ENCODE measurements at regions not wholly inside any gene's neighbourhood (a gene's known extent, or its start where the extent isn't known, plus 50 kb on each side); places are given as distances from the start of the nearest gene placed in this dataset.

DNA sequence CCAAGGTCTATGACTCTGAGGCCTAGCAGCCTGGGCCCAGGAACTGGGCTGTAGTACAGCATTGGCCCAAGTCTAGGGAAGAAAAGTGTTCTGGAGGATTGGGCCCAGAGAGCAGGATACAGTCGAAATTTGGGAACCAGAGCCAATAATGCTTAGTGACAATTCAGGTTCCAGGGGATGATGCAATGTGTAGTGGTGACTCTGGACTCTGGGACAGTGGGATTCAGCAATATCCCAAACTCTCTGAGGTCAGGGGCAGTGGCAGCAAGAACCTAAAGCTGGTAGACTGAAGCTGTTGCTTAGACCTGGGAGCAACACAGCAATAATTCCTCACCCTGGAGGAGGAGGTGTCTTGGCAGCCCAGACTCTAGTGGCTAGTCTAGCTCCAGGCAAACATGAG, 545.5 kb upstream of the ARGLU1 start:
- no peak for ATAC-seq
- TF ChIP-seq OSR1 (CRISPR knock-in tag; IDR thresholded peaks at IDR 0.05) (no peak), ISL1 (CRISPR knock-in tag; IDR thresholded peaks at IDR 0.05) (no peak), TOX (CRISPR knock-in tag; IDR thresholded peaks at IDR 0.05; ENCODE audit: borderline replicate concordance) (no peak), ZNF70 (CRISPR knock-in tag; IDR thresholded peaks at IDR 0.05) (no peak), ESRRG (CRISPR knock-in tag; IDR thresholded peaks at IDR 0.05) (no peak)

DNA sequence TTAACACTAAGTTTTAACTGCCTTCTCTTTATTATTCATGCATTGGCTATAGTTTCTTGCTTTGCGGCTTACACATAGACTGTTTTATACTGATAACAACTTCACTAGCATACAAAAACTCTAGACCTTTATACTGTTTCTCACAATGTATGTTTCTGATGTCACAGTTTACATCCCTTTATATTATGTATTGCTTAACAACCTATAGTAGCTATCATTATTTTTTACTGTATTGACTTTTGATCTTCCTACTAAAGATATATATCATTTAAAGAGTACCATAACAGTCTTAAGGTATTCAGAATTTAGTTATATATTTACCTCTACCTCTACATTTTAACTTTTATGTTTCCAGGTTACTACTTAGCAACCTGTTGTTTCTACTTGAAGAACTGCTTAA, 543.3 kb upstream of the ARGLU1 start:
- TF ChIP-seq ESRRG (CRISPR knock-in tag; IDR thresholded peaks at IDR 0.05) (no peak), TOX (CRISPR knock-in tag; IDR thresholded peaks at IDR 0.05; ENCODE audit: borderline replicate concordance) (no peak), CSDC2 (CRISPR knock-in tag; IDR thresholded peaks at IDR 0.05) (no peak), GLIS3 (CRISPR knock-in tag; IDR thresholded peaks at IDR 0.05) (no peak), TCF4 (CRISPR knock-in tag; IDR thresholded peaks at IDR 0.05; ENCODE audit: borderline replicate concordance) (no peak), ISL1 (CRISPR knock-in tag; IDR thresholded peaks at IDR 0.05) (no peak), ZC3H10 (CRISPR knock-in tag; IDR thresholded peaks at IDR 0.05) (no peak), ZFP3 (CRISPR knock-in tag; IDR thresholded peaks at IDR 0.05) (no peak), ZFP30 (CRISPR knock-in tag; IDR thresholded peaks at IDR 0.05) (no peak), ZNF8 (CRISPR knock-in tag; IDR thresholded peaks at IDR 0.05) (no peak), BACH2 (CRISPR knock-in tag; IDR thresholded peaks at IDR 0.05; ENCODE audit: borderline replicate concordance) (no peak), ZNF70 (CRISPR knock-in tag; IDR thresholded peaks at IDR 0.05) (no peak), ZNF565 (CRISPR knock-in tag; conservative IDR thresholded peaks at IDR 0.05; ENCODE audit: low read depth) (no peak), OSR1 (CRISPR knock-in tag; IDR thresholded peaks at IDR 0.05) (no peak), PPARA (CRISPR knock-in tag; IDR thresholded peaks at IDR 0.05; ENCODE audit: borderline replicate concordance) (no peak)
- TF ChIP-seq, protein P1, sequence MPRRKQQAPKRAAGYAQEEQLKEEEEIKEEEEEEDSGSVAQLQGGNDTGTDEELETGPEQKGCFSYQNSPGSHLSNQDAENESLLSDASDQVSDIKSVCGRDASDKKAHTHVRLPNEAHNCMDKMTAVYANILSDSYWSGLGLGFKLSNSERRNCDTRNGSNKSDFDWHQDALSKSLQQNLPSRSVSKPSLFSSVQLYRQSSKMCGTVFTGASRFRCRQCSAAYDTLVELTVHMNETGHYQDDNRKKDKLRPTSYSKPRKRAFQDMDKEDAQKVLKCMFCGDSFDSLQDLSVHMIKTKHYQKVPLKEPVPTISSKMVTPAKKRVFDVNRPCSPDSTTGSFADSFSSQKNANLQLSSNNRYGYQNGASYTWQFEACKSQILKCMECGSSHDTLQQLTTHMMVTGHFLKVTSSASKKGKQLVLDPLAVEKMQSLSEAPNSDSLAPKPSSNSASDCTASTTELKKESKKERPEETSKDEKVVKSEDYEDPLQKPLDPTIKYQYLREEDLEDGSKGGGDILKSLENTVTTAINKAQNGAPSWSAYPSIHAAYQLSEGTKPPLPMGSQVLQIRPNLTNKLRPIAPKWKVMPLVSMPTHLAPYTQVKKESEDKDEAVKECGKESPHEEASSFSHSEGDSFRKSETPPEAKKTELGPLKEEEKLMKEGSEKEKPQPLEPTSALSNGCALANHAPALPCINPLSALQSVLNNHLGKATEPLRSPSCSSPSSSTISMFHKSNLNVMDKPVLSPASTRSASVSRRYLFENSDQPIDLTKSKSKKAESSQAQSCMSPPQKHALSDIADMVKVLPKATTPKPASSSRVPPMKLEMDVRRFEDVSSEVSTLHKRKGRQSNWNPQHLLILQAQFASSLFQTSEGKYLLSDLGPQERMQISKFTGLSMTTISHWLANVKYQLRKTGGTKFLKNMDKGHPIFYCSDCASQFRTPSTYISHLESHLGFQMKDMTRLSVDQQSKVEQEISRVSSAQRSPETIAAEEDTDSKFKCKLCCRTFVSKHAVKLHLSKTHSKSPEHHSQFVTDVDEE (CRISPR knock-in tag; IDR thresholded peaks at IDR 0.05) = no peak
- TF ChIP-seq, protein P2, sequence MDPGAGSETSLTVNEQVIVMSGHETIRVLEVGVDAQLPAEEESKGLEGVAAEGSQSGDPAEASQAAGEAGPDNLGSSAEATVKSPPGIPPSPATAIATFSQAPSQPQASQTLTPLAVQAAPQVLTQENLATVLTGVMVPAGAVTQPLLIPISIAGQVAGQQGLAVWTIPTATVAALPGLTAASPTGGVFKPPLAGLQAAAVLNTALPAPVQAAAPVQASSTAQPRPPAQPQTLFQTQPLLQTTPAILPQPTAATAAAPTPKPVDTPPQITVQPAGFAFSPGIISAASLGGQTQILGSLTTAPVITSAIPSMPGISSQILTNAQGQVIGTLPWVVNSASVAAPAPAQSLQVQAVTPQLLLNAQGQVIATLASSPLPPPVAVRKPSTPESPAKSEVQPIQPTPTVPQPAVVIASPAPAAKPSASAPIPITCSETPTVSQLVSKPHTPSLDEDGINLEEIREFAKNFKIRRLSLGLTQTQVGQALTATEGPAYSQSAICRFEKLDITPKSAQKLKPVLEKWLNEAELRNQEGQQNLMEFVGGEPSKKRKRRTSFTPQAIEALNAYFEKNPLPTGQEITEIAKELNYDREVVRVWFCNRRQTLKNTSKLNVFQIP (CRISPR knock-in tag; IDR thresholded peaks at IDR 0.05; ENCODE audit: borderline replicate concordance, low read depth) = no peak
- TF ChIP-seq, protein P3, sequence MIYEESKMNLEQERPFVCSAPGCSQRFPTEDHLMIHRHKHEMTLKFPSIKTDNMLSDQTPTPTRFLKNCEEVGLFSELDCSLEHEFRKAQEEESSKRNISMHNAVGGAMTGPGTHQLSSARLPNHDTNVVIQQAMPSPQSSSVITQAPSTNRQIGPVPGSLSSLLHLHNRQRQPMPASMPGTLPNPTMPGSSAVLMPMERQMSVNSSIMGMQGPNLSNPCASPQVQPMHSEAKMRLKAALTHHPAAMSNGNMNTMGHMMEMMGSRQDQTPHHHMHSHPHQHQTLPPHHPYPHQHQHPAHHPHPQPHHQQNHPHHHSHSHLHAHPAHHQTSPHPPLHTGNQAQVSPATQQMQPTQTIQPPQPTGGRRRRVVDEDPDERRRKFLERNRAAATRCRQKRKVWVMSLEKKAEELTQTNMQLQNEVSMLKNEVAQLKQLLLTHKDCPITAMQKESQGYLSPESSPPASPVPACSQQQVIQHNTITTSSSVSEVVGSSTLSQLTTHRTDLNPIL (CRISPR knock-in tag; IDR thresholded peaks at IDR 0.05; ENCODE audit: low read depth) = no peak
- no peak for ATAC-seq

DNA sequence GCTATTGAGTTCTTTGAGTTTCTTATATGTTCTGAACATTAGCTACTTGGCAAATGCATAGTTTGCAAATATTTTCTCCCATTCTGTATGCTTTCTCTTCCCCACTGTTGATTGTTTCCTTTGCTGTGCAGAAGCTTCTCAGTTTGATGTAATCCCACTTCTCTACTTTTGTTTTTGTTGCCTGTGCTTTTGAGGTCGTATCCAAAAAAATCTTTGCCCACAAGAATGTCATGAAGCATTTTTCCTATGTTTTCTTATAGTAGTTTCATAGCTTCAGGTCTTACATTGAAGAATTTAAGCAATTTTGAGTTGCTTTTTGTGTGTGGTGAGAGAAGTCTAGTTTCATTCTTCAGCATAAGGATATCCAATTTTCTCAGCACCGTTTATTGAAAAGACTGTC, 536.7 kb upstream of the ARGLU1 start:
- TF ChIP-seq ARNTL (CRISPR knock-in tag; IDR thresholded peaks at IDR 0.05; ENCODE audit: borderline replicate concordance, low read depth) (no peak), ZNF70 (CRISPR knock-in tag; IDR thresholded peaks at IDR 0.05) (no peak), ZC3H10 (CRISPR knock-in tag; IDR thresholded peaks at IDR 0.05) (no peak), ZNF8 (CRISPR knock-in tag; IDR thresholded peaks at IDR 0.05) (no peak)
- TF ChIP-seq, protein P4, sequence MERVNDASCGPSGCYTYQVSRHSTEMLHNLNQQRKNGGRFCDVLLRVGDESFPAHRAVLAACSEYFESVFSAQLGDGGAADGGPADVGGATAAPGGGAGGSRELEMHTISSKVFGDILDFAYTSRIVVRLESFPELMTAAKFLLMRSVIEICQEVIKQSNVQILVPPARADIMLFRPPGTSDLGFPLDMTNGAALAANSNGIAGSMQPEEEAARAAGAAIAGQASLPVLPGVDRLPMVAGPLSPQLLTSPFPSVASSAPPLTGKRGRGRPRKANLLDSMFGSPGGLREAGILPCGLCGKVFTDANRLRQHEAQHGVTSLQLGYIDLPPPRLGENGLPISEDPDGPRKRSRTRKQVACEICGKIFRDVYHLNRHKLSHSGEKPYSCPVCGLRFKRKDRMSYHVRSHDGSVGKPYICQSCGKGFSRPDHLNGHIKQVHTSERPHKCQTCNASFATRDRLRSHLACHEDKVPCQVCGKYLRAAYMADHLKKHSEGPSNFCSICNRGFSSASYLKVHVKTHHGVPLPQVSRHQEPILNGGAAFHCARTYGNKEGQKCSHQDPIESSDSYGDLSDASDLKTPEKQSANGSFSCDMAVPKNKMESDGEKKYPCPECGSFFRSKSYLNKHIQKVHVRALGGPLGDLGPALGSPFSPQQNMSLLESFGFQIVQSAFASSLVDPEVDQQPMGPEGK (CRISPR knock-in tag; IDR thresholded peaks at IDR 0.05; ENCODE audit: borderline replicate concordance) = no peak
- TF ChIP-seq, protein P3 (CRISPR knock-in tag; IDR thresholded peaks at IDR 0.05; ENCODE audit: low read depth) = no peak
- no peak for ATAC-seq

DNA sequence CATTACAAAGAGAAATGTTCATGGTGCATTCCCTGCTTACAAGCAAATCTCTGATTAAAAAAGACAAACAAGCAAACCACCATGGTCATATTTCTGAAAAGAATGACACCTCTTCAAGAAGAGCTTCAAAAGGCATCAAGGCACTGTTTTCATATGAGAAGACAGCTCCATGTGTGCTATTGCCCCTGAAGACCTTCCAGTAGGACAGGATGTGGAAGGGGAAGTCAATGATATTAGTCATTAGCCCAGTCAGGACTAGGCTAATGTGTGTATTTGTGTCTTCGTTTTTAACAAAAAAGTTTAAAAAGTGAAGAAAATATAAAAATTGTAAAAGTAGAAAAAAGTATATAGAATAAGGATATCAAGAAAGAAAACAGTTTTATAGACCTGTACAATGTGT, 534.7 kb upstream of the ARGLU1 start:
- ATAC-seq = no peak
- TF ChIP-seq, protein P5, sequence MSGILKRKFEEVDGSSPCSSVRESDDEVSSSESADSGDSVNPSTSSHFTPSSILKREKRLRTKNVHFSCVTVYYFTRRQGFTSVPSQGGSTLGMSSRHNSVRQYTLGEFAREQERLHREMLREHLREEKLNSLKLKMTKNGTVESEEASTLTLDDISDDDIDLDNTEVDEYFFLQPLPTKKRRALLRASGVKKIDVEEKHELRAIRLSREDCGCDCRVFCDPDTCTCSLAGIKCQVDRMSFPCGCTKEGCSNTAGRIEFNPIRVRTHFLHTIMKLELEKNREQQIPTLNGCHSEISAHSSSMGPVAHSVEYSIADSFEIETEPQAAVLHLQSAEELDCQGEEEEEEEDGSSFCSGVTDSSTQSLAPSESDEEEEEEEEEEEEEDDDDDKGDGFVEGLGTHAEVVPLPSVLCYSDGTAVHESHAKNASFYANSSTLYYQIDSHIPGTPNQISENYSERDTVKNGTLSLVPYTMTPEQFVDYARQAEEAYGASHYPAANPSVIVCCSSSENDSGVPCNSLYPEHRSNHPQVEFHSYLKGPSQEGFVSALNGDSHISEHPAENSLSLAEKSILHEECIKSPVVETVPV (CRISPR knock-in tag; IDR thresholded peaks at IDR 0.05) = no peak
- no peak for TF ChIP-seq ESRRG (CRISPR knock-in tag; IDR thresholded peaks at IDR 0.05)
- TF ChIP-seq, protein P3 (CRISPR knock-in tag; IDR thresholded peaks at IDR 0.05; ENCODE audit: low read depth) = no peak
- no peak for TF ChIP-seq ZNF70 (CRISPR knock-in tag; IDR thresholded peaks at IDR 0.05)
- no peak for TF ChIP-seq OSR1 (CRISPR knock-in tag; IDR thresholded peaks at IDR 0.05)
- no peak for TF ChIP-seq RARB (CRISPR knock-in tag; IDR thresholded peaks at IDR 0.05)
- no peak for TF ChIP-seq ZC3H10 (CRISPR knock-in tag; IDR thresholded peaks at IDR 0.05)
